C4-2B (cell line): ENCODE measurements at regions not wholly inside any gene's neighbourhood (a gene's known extent, or its start where the extent isn't known, plus 50 kb on each side); places are given as distances from the start of the nearest gene placed in this dataset.

Experiments used
- ZFX ChIP-seq: fragments of 450-650 bp; IDR thresholded peaks from 2 replicates; pipeline ENCODE4 v1.6.1; 2017
- TF ChIP-seq, protein P1 (sequence below): fragments of 450-650 bp; conservative IDR thresholded peaks from 2 replicates; pipeline ENCODE4 v1.5.1; 2017; ENCODE audit warnings: mild to moderate bottlenecking

- TF ChIP-seq, protein P1, sequence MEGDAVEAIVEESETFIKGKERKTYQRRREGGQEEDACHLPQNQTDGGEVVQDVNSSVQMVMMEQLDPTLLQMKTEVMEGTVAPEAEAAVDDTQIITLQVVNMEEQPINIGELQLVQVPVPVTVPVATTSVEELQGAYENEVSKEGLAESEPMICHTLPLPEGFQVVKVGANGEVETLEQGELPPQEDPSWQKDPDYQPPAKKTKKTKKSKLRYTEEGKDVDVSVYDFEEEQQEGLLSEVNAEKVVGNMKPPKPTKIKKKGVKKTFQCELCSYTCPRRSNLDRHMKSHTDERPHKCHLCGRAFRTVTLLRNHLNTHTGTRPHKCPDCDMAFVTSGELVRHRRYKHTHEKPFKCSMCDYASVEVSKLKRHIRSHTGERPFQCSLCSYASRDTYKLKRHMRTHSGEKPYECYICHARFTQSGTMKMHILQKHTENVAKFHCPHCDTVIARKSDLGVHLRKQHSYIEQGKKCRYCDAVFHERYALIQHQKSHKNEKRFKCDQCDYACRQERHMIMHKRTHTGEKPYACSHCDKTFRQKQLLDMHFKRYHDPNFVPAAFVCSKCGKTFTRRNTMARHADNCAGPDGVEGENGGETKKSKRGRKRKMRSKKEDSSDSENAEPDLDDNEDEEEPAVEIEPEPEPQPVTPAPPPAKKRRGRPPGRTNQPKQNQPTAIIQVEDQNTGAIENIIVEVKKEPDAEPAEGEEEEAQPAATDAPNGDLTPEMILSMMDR, result no peak
- TF ChIP-seq ZFX, result no peak
Measured at GRCh38 chr3:16101295-16102186, 72.9 kb upstream of the GALNT15 start.
